Kidney (tissue), 13 donors: ENCODE measurements at regions not wholly inside any gene's neighbourhood (a gene's known extent, or its start where the extent isn't known, plus 50 kb on each side); places are given as distances from the start of the nearest gene placed in this dataset.

Experiments used
- DNase-seq, 5 donors: peaks; one replicate each; pipeline ENCODE4 v3.0.0-alpha.2; 2013 to 2020
- FAIRE-seq: peaks from 2 replicates; lab custom pipeline; 2012; peaks lifted over from hg19 to GRCh38; lab: Jason Lieb, UNC
- H3K27ac ChIP-seq, 2 donors: one replicate each; pipeline ENCODE4 v1.7.0; 2013; ENCODE audit warnings: low read depth in 2 of 2, low read length in 2 of 2, inconsistent platforms in 1 of 2
- H3K27me3 ChIP-seq: one replicate; pipeline ENCODE4 v1.7.1; 2013; ENCODE audit warnings: low read length, inconsistent platforms; ENCODE audit not compliant: control insufficient read depth, insufficient read depth
- H3K36me3 ChIP-seq, 3 donors: one replicate each; pipeline versions ENCODE4 v1.7.0 to v1.7.1; 2013; ENCODE audit warnings: low read length in 3 of 3, control low read depth in 1 of 3, inconsistent platforms in 1 of 3; ENCODE audit not compliant: insufficient read depth in 3 of 3, control insufficient read depth in 2 of 3
- H3K4me1 ChIP-seq, 3 donors: one replicate each; pipeline versions ENCODE4 v1.7.0 to v1.7.1; 2013; ENCODE audit warnings: low read length in 3 of 3, inconsistent platforms in 1 of 3, low read depth in 1 of 3; ENCODE audit not compliant: control insufficient read depth in 2 of 3, insufficient read depth in 2 of 3
- H3K4me3 ChIP-seq, 3 donors: one replicate each; pipeline versions ENCODE4 v1.7.0 to v1.8.1; 2013; ENCODE audit warnings: low read length in 3 of 3, control low read depth in 1 of 3, inconsistent platforms in 1 of 3
- H3K9ac ChIP-seq, 3 donors: one replicate each; pipeline versions ENCODE4 v1.7.0 to v1.7.1; 2013; ENCODE audit warnings: low read length in 3 of 3, control low read depth in 1 of 3, inconsistent platforms in 1 of 3
- H3K9me3 ChIP-seq, 3 donors: one replicate each; pipeline versions ENCODE4 v1.7.0 to v1.7.1; 2013; ENCODE audit warnings: low read length in 3 of 3, control low read depth in 1 of 3, inconsistent platforms in 1 of 3; ENCODE audit not compliant: control insufficient read depth in 2 of 3, insufficient read depth in 1 of 3
- intact Hi-C: fragments of 100-400 bp; cut with DNase I; formaldehyde crosslinking; loops from one replicate; pipeline ENCODE4 v1.11.1; 2022
- TF ChIP-seq, protein P1 (sequence below): IDR thresholded peaks from 3 replicates; pipeline ENCODE4 v1.5.1; 2012; ENCODE audit warnings: mild to moderate bottlenecking, moderate library complexity, borderline replicate concordance; ENCODE audit not compliant: insufficient read depth; ENCODE audit errors: extremely low read depth
- donor health status: control.
- donor health status: control.
- donor health status: control.
- donor health status: control.
- donor health status: control.
- donor health status: DM: yes; HTN: yes; CAD: no.
- donor health status: Normal renal cell carcinoma (clear cell type).

DNA sequence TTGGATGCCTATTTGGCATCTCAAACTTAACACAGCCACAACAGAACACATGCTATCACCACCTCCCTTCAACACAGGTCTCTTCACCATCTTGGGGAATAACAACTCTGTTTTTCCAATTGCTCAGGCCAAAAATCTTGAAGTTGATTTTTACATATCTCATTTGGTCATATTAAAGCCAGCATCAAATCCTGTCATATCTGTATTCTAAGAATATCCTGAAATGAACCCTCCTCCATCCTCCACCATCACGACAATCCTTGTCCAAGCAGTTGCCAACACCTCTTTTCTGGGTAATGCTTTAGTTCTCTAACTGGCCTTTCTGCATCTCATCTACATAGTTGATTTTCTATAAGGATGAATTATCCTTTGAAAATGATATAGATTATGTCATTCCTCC lies 168.7 kb downstream of the GPR37 start:
- DNase-seq = no peak
- no peak for FAIRE-seq
- H3K27me3 ChIP-seq = no peaks in the 10 kb centered on the region
- intact Hi-C loops = no loop called here
- no peaks in the 10 kb centered on the region for H3K9me3 ChIP-seq
- no peaks in the 10 kb centered on the region for H3K36me3 ChIP-seq
- H3K4me3 ChIP-seq = no peak overlapping the region
- TF ChIP-seq, protein P1, sequence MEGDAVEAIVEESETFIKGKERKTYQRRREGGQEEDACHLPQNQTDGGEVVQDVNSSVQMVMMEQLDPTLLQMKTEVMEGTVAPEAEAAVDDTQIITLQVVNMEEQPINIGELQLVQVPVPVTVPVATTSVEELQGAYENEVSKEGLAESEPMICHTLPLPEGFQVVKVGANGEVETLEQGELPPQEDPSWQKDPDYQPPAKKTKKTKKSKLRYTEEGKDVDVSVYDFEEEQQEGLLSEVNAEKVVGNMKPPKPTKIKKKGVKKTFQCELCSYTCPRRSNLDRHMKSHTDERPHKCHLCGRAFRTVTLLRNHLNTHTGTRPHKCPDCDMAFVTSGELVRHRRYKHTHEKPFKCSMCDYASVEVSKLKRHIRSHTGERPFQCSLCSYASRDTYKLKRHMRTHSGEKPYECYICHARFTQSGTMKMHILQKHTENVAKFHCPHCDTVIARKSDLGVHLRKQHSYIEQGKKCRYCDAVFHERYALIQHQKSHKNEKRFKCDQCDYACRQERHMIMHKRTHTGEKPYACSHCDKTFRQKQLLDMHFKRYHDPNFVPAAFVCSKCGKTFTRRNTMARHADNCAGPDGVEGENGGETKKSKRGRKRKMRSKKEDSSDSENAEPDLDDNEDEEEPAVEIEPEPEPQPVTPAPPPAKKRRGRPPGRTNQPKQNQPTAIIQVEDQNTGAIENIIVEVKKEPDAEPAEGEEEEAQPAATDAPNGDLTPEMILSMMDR = no peak
- H3K27ac ChIP-seq = no peak overlapping the region
- no peaks in the 10 kb centered on the region for H3K4me1 ChIP-seq
- H3K9ac ChIP-seq = no peak overlapping the region

DNA sequence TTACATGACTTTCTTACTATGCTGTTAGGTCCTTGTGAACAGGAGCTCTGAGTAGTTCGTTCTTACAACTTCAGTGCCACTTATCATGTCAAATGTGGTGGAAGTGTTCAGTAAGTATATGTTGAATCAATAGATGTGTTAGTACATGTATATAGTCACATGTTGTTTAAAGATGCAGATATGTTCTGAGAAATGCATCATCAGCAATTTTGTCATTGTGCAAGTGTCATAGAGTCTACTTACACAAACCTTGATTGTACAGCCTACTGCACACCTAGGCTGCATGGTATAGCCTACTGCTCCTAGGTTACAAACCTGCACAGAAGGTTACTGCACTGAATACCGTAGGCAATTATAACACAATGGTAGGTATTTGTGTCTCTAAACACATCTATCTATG lies 174.8 kb downstream of the GPR37 start:
- FAIRE-seq (no peak), DNase-seq (no peak)
- H3K27me3 ChIP-seq = no peaks in the 10 kb centered on the region
- intact Hi-C loops = no loop called here
- H3K27ac ChIP-seq = no peak overlapping the region
- H3K9me3 ChIP-seq = no peaks in the 10 kb centered on the region
- no peaks in the 10 kb centered on the region for H3K36me3 ChIP-seq
- TF ChIP-seq, protein P1 = no peak
- no peak overlapping the region for H3K4me3 ChIP-seq
- H3K4me1 ChIP-seq = no peaks in the 10 kb centered on the region
- H3K9ac ChIP-seq = no peak overlapping the region

DNA sequence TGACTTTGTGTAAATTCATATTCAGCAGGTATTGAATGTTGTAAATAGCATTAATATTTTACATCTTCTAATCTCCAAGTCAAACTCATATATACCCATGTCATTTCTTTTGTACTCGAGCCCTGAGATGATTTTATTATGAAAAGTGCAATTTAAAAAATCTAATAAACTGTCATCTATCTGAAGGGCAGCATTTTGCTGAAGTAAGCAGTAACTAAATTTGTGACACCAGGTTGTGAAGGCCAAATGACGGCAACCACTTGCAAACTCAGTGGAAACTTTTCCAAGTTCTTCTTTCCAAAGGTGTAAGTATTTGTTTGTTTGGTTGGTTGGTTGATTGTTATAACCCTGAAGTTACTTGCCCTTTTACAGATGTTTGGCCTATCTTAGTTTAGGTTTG lies 188.3 kb downstream of the GPR37 start:
- no peaks in the 10 kb centered on the region for H3K4me1 ChIP-seq
- no peak overlapping the region for H3K4me3 ChIP-seq
- intact Hi-C loops = no loop called here
- TF ChIP-seq, protein P1 = no peak
- DNase-seq (no peak), FAIRE-seq (no peak)
- H3K27me3 ChIP-seq = no peaks in the 10 kb centered on the region
- H3K9me3 ChIP-seq = no peaks in the 10 kb centered on the region
- H3K9ac ChIP-seq = no peak overlapping the region
- H3K27ac ChIP-seq = no peak overlapping the region
- H3K36me3 ChIP-seq = no peaks in the 10 kb centered on the region

- intact Hi-C loops = no loop called here
- TF ChIP-seq, protein P1 = no peak
- Histone ChIP-seq H3K36me3 (no peaks in the 10 kb centered on the region), H3K4me1 (no peaks in the 10 kb centered on the region), H3K27me3 (no peaks in the 10 kb centered on the region), H3K9ac (no peak overlapping the region), H3K4me3 (no peak overlapping the region), H3K9me3 (no peaks in the 10 kb centered on the region), H3K27ac (no peak overlapping the region)
- no peak for FAIRE-seq
- no peak for DNase-seq
Observed at GRCh38 chr7:124575176-124575575, 190.4 kb downstream of the GPR37 start.
